ENCODE measurements at regions not wholly inside any gene's neighbourhood (a gene's known extent, or its start where the extent isn't known, plus 50 kb on each side); places are given as distances from the start of the nearest gene placed in this dataset.

- no peak for TF ChIP-seq CTCF (IDR thresholded peaks at IDR 0.05)
- TF ChIP-seq POLR2AphosphoS5 (IDR thresholded peaks at IDR 0.05), result no peak
- TF ChIP-seq POLR2A (IDR thresholded peaks at IDR 0.05), result no peak
- no peaks in the 10 kb centered on the region for H3K4me1 ChIP-seq (replicated peaks)
- H3K4me3 ChIP-seq, result no peak overlapping the region
- H3K9me3 ChIP-seq, result no peaks in the 10 kb centered on the region
- no peaks in the 10 kb centered on the region for H3K27me3 ChIP-seq (replicated peaks; ENCODE audit: insufficient read depth)
- H3K36me3 ChIP-seq, result no peaks in the 10 kb centered on the region
- no peak overlapping the region for H3K27ac ChIP-seq
- intact Hi-C loops (cut with DNase I), result no loop called here
- no peak for DNase-seq (ENCODE audit: low spot score)
Observed at GRCh38 chr11:21659961-21660360, 532.9 kb upstream of the ANO5 start.

GRCh38 chr11:21675049-21675616, 517.8 kb upstream of the ANO5 start:
- no peak for TF ChIP-seq POLR2A (IDR thresholded peaks at IDR 0.05)
- DNase-seq (ENCODE audit: low spot score), result no peak
- H3K27ac ChIP-seq, result no peak overlapping the region
- no peaks in the 10 kb centered on the region for H3K36me3 ChIP-seq
- 84% methylated on average over 6 of the region's 6 CpGs for WGBS
- H3K9me3 ChIP-seq, result no peaks in the 10 kb centered on the region
- H3K4me3 ChIP-seq, result no peak overlapping the region
- intact Hi-C loops (cut with DNase I), result no loop called here
- no peaks in the 10 kb centered on the region for H3K4me1 ChIP-seq (replicated peaks)
- no peaks in the 10 kb centered on the region for H3K27me3 ChIP-seq (replicated peaks; ENCODE audit: insufficient read depth)

- intact Hi-C loops (cut with DNase I), result no loop called here
- no peak for TF ChIP-seq POLR2AphosphoS5 (IDR thresholded peaks at IDR 0.05)
- no peak for TF ChIP-seq POLR2A (IDR thresholded peaks at IDR 0.05)
- no peak for TF ChIP-seq CTCF (IDR thresholded peaks at IDR 0.05)
- no peaks in the 10 kb centered on the region for H3K36me3 ChIP-seq
- 80% methylated on average over 1 of the region's 1 CpG for WGBS
- no peaks in the 10 kb centered on the region for H3K4me1 ChIP-seq (replicated peaks)
- H3K9me3 ChIP-seq, result no peaks in the 10 kb centered on the region
- no peak overlapping the region for H3K4me3 ChIP-seq
- DNase-seq (ENCODE audit: low spot score), result no peak
- H3K27me3 ChIP-seq (replicated peaks; ENCODE audit: insufficient read depth), result no peaks in the 10 kb centered on the region
- no peak overlapping the region for H3K27ac ChIP-seq
Observed at GRCh38 chr11:21687643-21688042, 505.2 kb upstream of the ANO5 start.

- intact Hi-C loops (cut with DNase I), result no loop called here
- Histone ChIP-seq H3K27me3 (replicated peaks; ENCODE audit: insufficient read depth) (no peaks in the 10 kb centered on the region), H3K4me3 (no peak overlapping the region), H3K9me3 (no peaks in the 10 kb centered on the region), H3K36me3 (no peaks in the 10 kb centered on the region), H3K4me1 (replicated peaks) (no peaks in the 10 kb centered on the region), H3K27ac (no peak overlapping the region)
- WGBS, result 46% methylated on average over 2 of the region's 2 CpGs
- TF ChIP-seq POLR2AphosphoS5 (IDR thresholded peaks at IDR 0.05), result no peak
- no peak for TF ChIP-seq CTCF (IDR thresholded peaks at IDR 0.05)
- TF ChIP-seq POLR2A (IDR thresholded peaks at IDR 0.05), result no peak
- no peak for DNase-seq (ENCODE audit: low spot score)
Observed at GRCh38 chr11:21704539-21704938, 488.3 kb upstream of the ANO5 start.

GRCh38 chr11:21707116-21707739, 485.7 kb upstream of the ANO5 start:
- intact Hi-C loops (cut with DNase I), result no loop called here
- Histone ChIP-seq H3K36me3 (no peaks in the 10 kb centered on the region), H3K4me1 (replicated peaks) (no peaks in the 10 kb centered on the region), H3K4me3 (no peak overlapping the region), H3K27ac (no peak overlapping the region), H3K9me3 (no peaks in the 10 kb centered on the region), H3K27me3 (replicated peaks; ENCODE audit: insufficient read depth) (no peaks in the 10 kb centered on the region)
- no peak for DNase-seq (ENCODE audit: low spot score)
- TF ChIP-seq POLR2A (IDR thresholded peaks at IDR 0.05), result no peak
- no peak for TF ChIP-seq CTCF (IDR thresholded peaks at IDR 0.05)
- TF ChIP-seq POLR2AphosphoS5 (IDR thresholded peaks at IDR 0.05), result no peak
- 30% methylated on average over 2 of the region's 2 CpGs for WGBS
